Calu3 (cell line): ENCODE measurements at regions not wholly inside any gene's neighbourhood (a gene's known extent, or its start where the extent isn't known, plus 50 kb on each side); places are given as distances from the start of the nearest gene placed in this dataset.
A peak's percentile ranks its signal among the peaks of the same experiment; 100 is the strongest.

ENCODE experiments used
- BruUV-seq: library from RNA; stranded (reverse); fragments of 400-500 nt; replicated peaks from 2 replicates; lab custom pipeline; 2021; lab: Mats Ljungman, UMichigan
- CTCF ChIA-PET: fragments of 300-600 bp; sonication (Branson Sonifier 250); formaldehyde crosslinking; loops from one replicate; lab custom pipeline; 2022; ENCODE audit warnings: antibody characterized with exemption; lab: Charles Lee
- DNase-seq: peaks from one replicate; pipeline ENCODE4 v3.0.0; 2022
- H3K27ac Mint-ChIP-seq: one replicate; pipeline ENCODE4 v1.8.0; 2022; ENCODE audit warnings: mixed read lengths; ENCODE audit not compliant: unreplicated experiment
- H3K27me3 Mint-ChIP-seq: one replicate; pipeline ENCODE4 v1.8.0; 2022; ENCODE audit warnings: mixed read lengths; ENCODE audit not compliant: unreplicated experiment
- H3K36me3 Mint-ChIP-seq: one replicate; pipeline ENCODE4 v1.8.0; 2022; ENCODE audit warnings: mild to moderate bottlenecking, moderate library complexity, mixed read lengths; ENCODE audit not compliant: insufficient read depth, unreplicated experiment
- H3K4me1 Mint-ChIP-seq: one replicate; pipeline ENCODE4 v1.8.0; 2022; ENCODE audit warnings: mild to moderate bottlenecking, low read depth, mixed read lengths; ENCODE audit not compliant: unreplicated experiment
- H3K4me3 Mint-ChIP-seq: one replicate; pipeline ENCODE4 v1.8.0; 2022; ENCODE audit warnings: mild to moderate bottlenecking, low read depth, moderate library complexity, mixed read lengths; ENCODE audit not compliant: unreplicated experiment
- H3K9me3 Mint-ChIP-seq: one replicate; pipeline ENCODE4 v1.8.0; 2022; ENCODE audit warnings: low read depth, mixed read lengths; ENCODE audit not compliant: unreplicated experiment
- intact Hi-C: fragments of 100-400 bp; cut with micrococcal nuclease; formaldehyde crosslinking; loops from one replicate; pipeline ENCODE4 v1.10.0; 2022; ENCODE audit not compliant: unreplicated experiment
- TF ChIP-seq, protein P1 (sequence below): fragments of 200-600 bp; IDR thresholded peaks from one replicate; pipeline ENCODE4 v1.8.0; 2022; ENCODE audit warnings: antibody characterized with exemption; ENCODE audit not compliant: unreplicated experiment

DNA sequence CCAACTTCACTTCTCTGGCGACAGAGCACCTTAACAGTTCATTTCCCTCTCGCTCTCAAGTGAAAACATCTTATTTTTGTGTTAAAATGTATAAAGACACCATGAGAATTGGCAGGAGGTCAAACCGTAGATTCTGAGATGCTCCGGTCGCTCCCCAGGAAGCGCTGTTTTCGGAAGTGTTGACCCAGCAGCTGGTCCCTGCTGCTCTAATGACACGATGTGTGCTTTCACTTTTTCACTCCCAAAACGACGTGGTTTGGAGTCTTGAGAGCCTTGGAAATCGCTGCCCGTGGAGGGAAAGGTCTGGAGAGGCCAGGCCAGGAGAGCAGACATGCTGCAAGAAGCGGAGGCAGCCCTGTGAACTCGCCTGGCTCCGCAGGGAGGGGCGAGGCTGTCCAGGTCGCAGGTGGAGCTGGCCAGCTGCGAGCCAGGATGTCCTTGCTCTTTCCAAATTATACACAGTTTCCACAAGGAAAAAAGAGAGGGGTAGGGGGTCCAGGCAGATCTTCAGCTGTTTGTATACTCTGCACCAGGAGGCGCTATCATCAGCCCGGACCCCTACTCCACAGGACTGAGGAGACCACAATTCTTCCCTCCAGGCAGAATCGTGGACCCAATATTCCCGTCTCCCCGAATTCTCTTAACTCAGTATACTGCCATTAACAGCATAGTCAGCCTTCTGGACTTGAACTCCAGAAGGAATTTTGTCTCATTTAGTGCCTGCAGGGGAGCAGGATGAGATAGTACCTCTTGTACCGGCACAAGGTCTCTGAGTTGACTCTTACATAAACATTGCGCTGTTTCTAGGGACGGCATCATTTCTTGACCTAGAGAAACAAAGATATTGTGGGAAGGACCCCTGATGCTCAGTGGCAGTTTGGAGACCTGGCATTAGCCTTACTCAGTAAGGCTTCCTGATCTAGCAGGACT is 248.6 kb upstream of the ANKRD55 start:
- no peak for DNase-seq
- H3K27ac Mint-ChIP-seq = peak overlapping the region; percentile 81
- no peaks in the 10 kb centered on the region for H3K27me3 Mint-ChIP-seq
- CTCF ChIA-PET = no interaction called here
- peaks cover 16% of the 10 kb centered on the region for H3K4me1 Mint-ChIP-seq
- BruUV-seq = no TSS peak
- peaks cover 14% of the 10 kb centered on the region for H3K36me3 Mint-ChIP-seq
- intact Hi-C loops = no loop called here
- TF ChIP-seq, protein P1, sequence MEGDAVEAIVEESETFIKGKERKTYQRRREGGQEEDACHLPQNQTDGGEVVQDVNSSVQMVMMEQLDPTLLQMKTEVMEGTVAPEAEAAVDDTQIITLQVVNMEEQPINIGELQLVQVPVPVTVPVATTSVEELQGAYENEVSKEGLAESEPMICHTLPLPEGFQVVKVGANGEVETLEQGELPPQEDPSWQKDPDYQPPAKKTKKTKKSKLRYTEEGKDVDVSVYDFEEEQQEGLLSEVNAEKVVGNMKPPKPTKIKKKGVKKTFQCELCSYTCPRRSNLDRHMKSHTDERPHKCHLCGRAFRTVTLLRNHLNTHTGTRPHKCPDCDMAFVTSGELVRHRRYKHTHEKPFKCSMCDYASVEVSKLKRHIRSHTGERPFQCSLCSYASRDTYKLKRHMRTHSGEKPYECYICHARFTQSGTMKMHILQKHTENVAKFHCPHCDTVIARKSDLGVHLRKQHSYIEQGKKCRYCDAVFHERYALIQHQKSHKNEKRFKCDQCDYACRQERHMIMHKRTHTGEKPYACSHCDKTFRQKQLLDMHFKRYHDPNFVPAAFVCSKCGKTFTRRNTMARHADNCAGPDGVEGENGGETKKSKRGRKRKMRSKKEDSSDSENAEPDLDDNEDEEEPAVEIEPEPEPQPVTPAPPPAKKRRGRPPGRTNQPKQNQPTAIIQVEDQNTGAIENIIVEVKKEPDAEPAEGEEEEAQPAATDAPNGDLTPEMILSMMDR = no peak
- peak overlapping the region; percentile 68 for H3K4me3 Mint-ChIP-seq
- peaks cover under 1% of the 10 kb centered on the region for H3K9me3 Mint-ChIP-seq

DNA sequence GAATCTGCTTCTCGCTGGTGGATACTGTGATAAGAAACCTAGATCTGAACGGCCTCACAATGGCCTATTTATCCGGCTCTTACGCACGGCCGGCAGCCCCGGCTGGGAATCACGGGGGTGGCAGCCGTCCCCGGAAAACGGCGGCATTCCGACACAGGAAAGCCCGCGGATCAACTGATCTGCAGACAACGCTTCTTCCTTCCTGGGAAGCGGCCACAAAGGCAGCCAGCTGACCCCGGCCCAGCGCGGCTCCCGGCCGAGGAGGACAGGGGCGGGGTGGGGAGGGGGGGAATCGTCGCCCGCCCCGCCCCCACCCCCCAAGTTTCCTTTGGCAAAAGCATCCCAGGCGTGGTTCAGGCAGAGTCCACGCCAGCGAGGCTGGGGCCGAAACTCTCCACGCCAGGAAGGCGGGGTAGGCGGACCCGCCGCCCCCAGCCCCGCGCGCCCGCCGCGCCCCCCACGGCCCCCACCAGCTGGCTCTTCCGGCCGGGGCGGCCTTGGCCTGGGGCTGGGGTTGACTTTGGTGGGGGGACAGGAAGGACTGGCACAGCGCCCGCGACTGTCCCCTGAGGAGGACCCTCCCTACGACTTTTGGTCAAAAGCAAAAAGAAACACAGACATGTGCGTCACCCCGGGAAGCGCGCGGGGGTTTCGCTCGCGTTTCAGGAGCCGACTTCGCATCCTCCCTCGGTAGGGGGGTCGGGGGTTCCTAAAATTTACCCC is 247.7 kb upstream of the ANKRD55 start:
- intact Hi-C loops = no loop called here
- Mint-ChIP-seq H3K4me1 (peaks cover 24% of the 10 kb centered on the region), H3K9me3 (no peaks in the 10 kb centered on the region), H3K36me3 (peaks cover 14% of the 10 kb centered on the region), H3K27me3 (no peaks in the 10 kb centered on the region), H3K27ac (peak overlapping the region; percentile 81), H3K4me3 (peak overlapping the region; percentile 68)
- BruUV-seq = no TSS peak
- CTCF ChIA-PET = interaction anchor here (0.9 to 1.6 kb wide), 2 partner anchors 346 to 358 kb away, joined by 3 read pairs; no protein-coding TSS in a partner anchor
- TF ChIP-seq, protein P1 = no peak
- DNase-seq = peak; percentile 60

DNA sequence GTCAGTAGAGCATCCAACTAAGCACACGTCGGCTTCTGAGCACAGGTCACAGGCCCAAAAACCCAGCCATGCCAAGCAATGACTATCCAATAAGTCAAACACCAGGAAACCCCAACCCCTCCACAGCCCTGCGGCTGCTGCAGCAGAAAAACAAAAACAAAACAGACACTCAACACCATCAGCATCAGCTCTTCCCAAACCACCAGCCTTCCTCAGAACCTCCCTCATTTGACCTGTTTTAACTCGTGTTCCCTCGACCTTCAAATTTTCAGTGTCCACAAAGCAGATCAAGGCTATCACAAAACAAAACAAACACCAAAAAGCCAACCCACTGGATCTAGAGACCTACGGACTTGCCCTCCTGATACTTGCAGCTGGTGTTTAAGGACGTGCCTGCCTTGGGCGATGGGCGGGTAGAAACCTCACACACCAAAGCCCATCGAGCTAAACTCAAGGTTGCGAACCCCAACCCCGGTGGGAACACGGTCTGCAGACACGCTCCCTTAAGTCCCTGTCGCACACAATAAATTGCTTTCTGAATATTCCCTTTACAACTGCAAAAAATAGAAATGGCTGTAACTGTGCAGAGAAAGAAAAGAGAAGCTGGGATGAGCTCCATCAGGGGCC is 247.1 kb upstream of the ANKRD55 start:
- peak overlapping the region; percentile 68 for H3K4me3 Mint-ChIP-seq
- TF ChIP-seq, protein P1 = no peak
- H3K27ac Mint-ChIP-seq = peak overlapping the region; percentile 73
- TSS peak; percentile 31 for BruUV-seq
- peaks cover 14% of the 10 kb centered on the region for H3K36me3 Mint-ChIP-seq
- H3K27me3 Mint-ChIP-seq = no peaks in the 10 kb centered on the region
- CTCF ChIA-PET = interaction anchor here (0.9 to 1.6 kb wide), 2 partner anchors 347 to 358 kb away, joined by 3 read pairs; no protein-coding TSS in a partner anchor
- DNase-seq = no peak
- intact Hi-C loops = no loop called here
- H3K9me3 Mint-ChIP-seq = no peaks in the 10 kb centered on the region
- H3K4me1 Mint-ChIP-seq = peaks cover 31% of the 10 kb centered on the region

DNA sequence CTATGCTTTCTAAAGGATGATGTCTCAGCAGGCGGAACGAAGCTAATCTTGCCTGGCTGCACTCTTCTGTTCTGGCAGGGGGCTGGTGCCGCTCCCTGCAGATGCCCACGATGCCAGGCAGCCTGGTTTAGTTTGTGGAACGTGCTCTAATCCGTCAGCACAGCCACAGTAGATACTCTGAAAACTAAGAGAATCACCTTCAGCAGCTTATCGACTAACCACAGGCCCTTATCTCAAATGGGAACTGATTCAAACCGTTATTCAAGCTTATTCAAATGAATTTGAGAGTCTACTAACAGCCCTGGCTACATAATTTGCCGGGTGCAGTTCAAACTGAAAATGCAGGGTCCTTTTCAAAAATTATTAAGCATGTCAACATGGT is 246.6 kb upstream of the ANKRD55 start:
- no peak for DNase-seq
- Mint-ChIP-seq H3K9me3 (no peaks in the 10 kb centered on the region), H3K36me3 (peaks cover 14% of the 10 kb centered on the region), H3K27ac (peak overlapping the region; percentile 73), H3K4me3 (peak overlapping the region; percentile 68), H3K27me3 (no peaks in the 10 kb centered on the region), H3K4me1 (peaks cover 31% of the 10 kb centered on the region)
- TF ChIP-seq, protein P1 = no peak
- BruUV-seq = no TSS peak
- CTCF ChIA-PET = interaction anchor here (1.6 kb wide), 1 partner anchor 359 kb away, joined by 3 read pairs; no protein-coding TSS in a partner anchor
- intact Hi-C loops = loop anchor here (5.0 to 10.0 kb wide), 3 partner anchors 122 to 355 kb away; no protein-coding TSS in a partner anchor
